Liver (tissue), 8 donors: ENCODE measurements at regions not wholly inside any gene's neighbourhood (a gene's known extent, or its start where the extent isn't known, plus 50 kb on each side); places are given as distances from the start of the nearest gene placed in this dataset.

Experiments used
- DNase-seq: peaks from one replicate; pipeline ENCODE4 v3.0.0-alpha.2; 2017; ENCODE audit warnings: low spot score
- H3K27ac ChIP-seq, 2 donors: one replicate each; pipeline ENCODE4 v1.7.0; 2013; ENCODE audit warnings: inconsistent platforms in 2 of 2, low read length in 2 of 2, control low read depth in 1 of 2, low read depth in 1 of 2, mild to moderate bottlenecking in 1 of 2
- H3K27me3 ChIP-seq, 4 donors: one replicate each; pipeline versions ENCODE4 v1.6.1 to v1.7.0; 2013; ENCODE audit warnings: low read length in 3 of 4, inconsistent platforms in 1 of 4, mild to moderate bottlenecking in 1 of 4, moderate library complexity in 1 of 4; ENCODE audit not compliant: control insufficient read depth in 4 of 4, insufficient read depth in 4 of 4
- H3K36me3 ChIP-seq, 4 donors: one replicate each; pipeline versions ENCODE4 v1.6.1 to v1.7.0; 2013; ENCODE audit warnings: low read length in 3 of 4, mild to moderate bottlenecking in 3 of 4, low read depth in 1 of 4, moderate library complexity in 1 of 4; ENCODE audit not compliant: control insufficient read depth in 4 of 4, insufficient read depth in 3 of 4
- H3K4me1 ChIP-seq, 4 donors: one replicate each; pipeline versions ENCODE4 v1.6.1 to v1.7.0; 2013; ENCODE audit warnings: low read length in 3 of 4, mild to moderate bottlenecking in 3 of 4, moderate library complexity in 1 of 4; ENCODE audit not compliant: control insufficient read depth in 4 of 4, insufficient read depth in 4 of 4
- H3K4me3 ChIP-seq, 3 donors: one replicate each; pipeline versions ENCODE4 v1.6.1 to v1.7.0; 2013; ENCODE audit warnings: low read length in 3 of 3, control low read depth in 1 of 3, low read depth in 1 of 3, mild to moderate bottlenecking in 1 of 3
- H3K9ac ChIP-seq, 2 donors: one replicate each; pipeline ENCODE4 v1.7.0; 2013; ENCODE audit warnings: low read length in 2 of 2, mild to moderate bottlenecking in 2 of 2, moderate library complexity in 2 of 2, control low read depth in 1 of 2, low read depth in 1 of 2
- H3K9me3 ChIP-seq, 4 donors: one replicate each; pipeline versions ENCODE4 v1.6.1 to v1.7.0; 2013; ENCODE audit warnings: low read length in 3 of 4; ENCODE audit not compliant: control insufficient read depth in 4 of 4
- ATF3 ChIP-seq: IDR thresholded peaks from 2 replicates; pipeline ENCODE4 v1.6.1; 2016; ENCODE audit warnings: antibody characterized with exemption
- FOXA1 ChIP-seq: IDR thresholded peaks from 2 replicates; pipeline ENCODE4 v1.6.1; 2016; ENCODE audit warnings: antibody characterized with exemption
- GABPA ChIP-seq, 2 donors: IDR thresholded peaks in 1 of 2; conservative IDR thresholded peaks in 1 of 2; 2 replicates each; pipeline ENCODE4 v1.6.1; 2016; ENCODE audit warnings: antibody characterized with exemption in 2 of 2, mild to moderate bottlenecking in 1 of 2, moderate library complexity in 1 of 2
- HNF4A ChIP-seq, 2 donors: conservative IDR thresholded peaks; 2 replicates each; pipeline ENCODE4 v1.6.1; 2016; ENCODE audit warnings: antibody characterized with exemption in 2 of 2, mild to moderate bottlenecking in 2 of 2
- HNF4G ChIP-seq: IDR thresholded peaks from 2 replicates; pipeline ENCODE4 v1.6.1; 2016; ENCODE audit warnings: antibody characterized with exemption
- NR2F2 ChIP-seq: IDR thresholded peaks from 2 replicates; pipeline ENCODE4 v1.6.1; 2016; ENCODE audit warnings: antibody characterized with exemption
- RAD21 ChIP-seq, 2 donors: IDR thresholded peaks; 2 replicates each; pipeline ENCODE4 v1.6.1; 2016; ENCODE audit warnings: antibody characterized with exemption in 2 of 2, mild to moderate bottlenecking in 2 of 2
- RXRA ChIP-seq, 2 donors: IDR thresholded peaks; 2 replicates each; pipeline ENCODE4 v1.6.1; 2017 to 2018; ENCODE audit warnings: antibody characterized with exemption in 2 of 2, mild to moderate bottlenecking in 1 of 2
- SP1 ChIP-seq: IDR thresholded peaks from 2 replicates; pipeline ENCODE4 v1.6.1; 2018; ENCODE audit warnings: antibody characterized with exemption, mild to moderate bottlenecking
- TAF1 ChIP-seq: conservative IDR thresholded peaks from 2 replicates; pipeline ENCODE4 v1.6.1; 2016; ENCODE audit warnings: antibody characterized with exemption, mild to moderate bottlenecking
- YY1 ChIP-seq: IDR thresholded peaks from 2 replicates; pipeline ENCODE4 v1.6.1; 2016; ENCODE audit warnings: antibody characterized with exemption, mild to moderate bottlenecking
- WGBS: extraction: QIAGEN DNeasy Blood & Tissue Kit; methylation state at CpG from one replicate; pipeline ENCODE4 v1.1.7; 2013; 5-methylcytosine and 5-hydroxymethylcytosine counted together
- TF ChIP-seq, protein P1 (sequence below): IDR thresholded peaks from 2 replicates; pipeline ENCODE4 v1.6.1; 2016; ENCODE audit warnings: antibody characterized with exemption
- TF ChIP-seq, protein P2 (sequence below): IDR thresholded peaks from 2 replicates; pipeline ENCODE4 v1.6.1; 2016; ENCODE audit warnings: antibody characterized with exemption, mild to moderate bottlenecking
- TF ChIP-seq, protein P3 (sequence below): fragments of 150-350 bp; IDR thresholded peaks from 2 replicates; pipeline ENCODE4 v1.5.1; 2017; ENCODE audit warnings: improper control_type of control experiment, low read depth, low read length; ENCODE audit not compliant: missing input control
- donor health status: healthy.
- donor health status: healthy.
- donor health status: healthy.
- donor health status: healthy.
- donor health status: healthy.

GRCh38 chr12:103138538-103138937, 181.1 kb downstream of the ASCL1 start:
- Histone ChIP-seq H3K4me3 (no peak overlapping the region), H3K27ac (no peak overlapping the region), H3K9ac (no peak overlapping the region), H3K36me3 (no peaks in the 10 kb centered on the region), H3K27me3 (no peaks in the 10 kb centered on the region), H3K9me3 (no peaks in the 10 kb centered on the region), H3K4me1 (peaks cover 0 to 14% (median 0%) of the 10 kb centered on the region in 4 donors)
- no peak for TF ChIP-seq ATF3
- peak in 1 of 2 donors; percentile 9 for TF ChIP-seq HNF4A (conservative IDR thresholded peaks at IDR 0.05)
- TF ChIP-seq, protein P1, sequence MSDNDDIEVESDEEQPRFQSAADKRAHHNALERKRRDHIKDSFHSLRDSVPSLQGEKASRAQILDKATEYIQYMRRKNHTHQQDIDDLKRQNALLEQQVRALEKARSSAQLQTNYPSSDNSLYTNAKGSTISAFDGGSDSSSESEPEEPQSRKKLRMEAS = no peak
- no peak for DNase-seq
- WGBS = 43% methylated on average over 1 of the region's 1 CpG

DNA sequence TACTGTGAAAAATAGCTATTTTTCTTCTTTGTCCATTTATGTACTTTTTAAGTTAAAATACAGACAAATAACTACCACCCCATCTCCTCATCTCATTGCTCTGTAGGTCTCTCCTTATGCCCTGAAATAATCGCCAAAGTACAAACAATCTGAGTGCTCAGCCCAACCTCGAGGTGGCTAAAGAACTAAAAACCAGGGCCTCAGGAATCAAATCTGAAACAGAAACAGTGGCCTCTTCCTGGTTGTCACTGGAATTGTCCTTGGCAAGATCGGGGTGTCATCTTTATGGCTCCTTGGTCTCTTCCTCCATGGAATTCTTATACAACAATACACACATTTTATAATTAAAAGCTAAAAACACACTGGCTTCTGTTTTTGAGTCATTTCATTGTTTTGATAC, 182.4 kb downstream of the ASCL1 start:
- Histone ChIP-seq H3K9ac (no peak overlapping the region), H3K27me3 (no peaks in the 10 kb centered on the region), H3K36me3 (no peaks in the 10 kb centered on the region), H3K9me3 (no peaks in the 10 kb centered on the region), H3K4me1 (peaks cover 0 to 14% (median 0%) of the 10 kb centered on the region in 4 donors), H3K27ac (no peak overlapping the region), H3K4me3 (no peak overlapping the region)
- TF ChIP-seq SP1 (no peak), YY1 (no peak), HNF4A (conservative IDR thresholded peaks at IDR 0.05) (no peak), RAD21 (IDR thresholded peaks at IDR 0.05) (no peak), TAF1 (no peak), GABPA (IDR thresholded peaks at IDR 0.05 in 1 of 2, conservative IDR thresholded peaks at IDR 0.05 in 1 of 2) (no peak), NR2F2 (no peak), FOXA1 (no peak), ATF3 (no peak), RXRA (IDR thresholded peaks at IDR 0.05) (no peak), HNF4G (no peak)
- TF ChIP-seq, protein P2, sequence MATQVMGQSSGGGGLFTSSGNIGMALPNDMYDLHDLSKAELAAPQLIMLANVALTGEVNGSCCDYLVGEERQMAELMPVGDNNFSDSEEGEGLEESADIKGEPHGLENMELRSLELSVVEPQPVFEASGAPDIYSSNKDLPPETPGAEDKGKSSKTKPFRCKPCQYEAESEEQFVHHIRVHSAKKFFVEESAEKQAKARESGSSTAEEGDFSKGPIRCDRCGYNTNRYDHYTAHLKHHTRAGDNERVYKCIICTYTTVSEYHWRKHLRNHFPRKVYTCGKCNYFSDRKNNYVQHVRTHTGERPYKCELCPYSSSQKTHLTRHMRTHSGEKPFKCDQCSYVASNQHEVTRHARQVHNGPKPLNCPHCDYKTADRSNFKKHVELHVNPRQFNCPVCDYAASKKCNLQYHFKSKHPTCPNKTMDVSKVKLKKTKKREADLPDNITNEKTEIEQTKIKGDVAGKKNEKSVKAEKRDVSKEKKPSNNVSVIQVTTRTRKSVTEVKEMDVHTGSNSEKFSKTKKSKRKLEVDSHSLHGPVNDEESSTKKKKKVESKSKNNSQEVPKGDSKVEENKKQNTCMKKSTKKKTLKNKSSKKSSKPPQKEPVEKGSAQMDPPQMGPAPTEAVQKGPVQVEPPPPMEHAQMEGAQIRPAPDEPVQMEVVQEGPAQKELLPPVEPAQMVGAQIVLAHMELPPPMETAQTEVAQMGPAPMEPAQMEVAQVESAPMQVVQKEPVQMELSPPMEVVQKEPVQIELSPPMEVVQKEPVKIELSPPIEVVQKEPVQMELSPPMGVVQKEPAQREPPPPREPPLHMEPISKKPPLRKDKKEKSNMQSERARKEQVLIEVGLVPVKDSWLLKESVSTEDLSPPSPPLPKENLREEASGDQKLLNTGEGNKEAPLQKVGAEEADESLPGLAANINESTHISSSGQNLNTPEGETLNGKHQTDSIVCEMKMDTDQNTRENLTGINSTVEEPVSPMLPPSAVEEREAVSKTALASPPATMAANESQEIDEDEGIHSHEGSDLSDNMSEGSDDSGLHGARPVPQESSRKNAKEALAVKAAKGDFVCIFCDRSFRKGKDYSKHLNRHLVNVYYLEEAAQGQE = no peak
- TF ChIP-seq, protein P3, sequence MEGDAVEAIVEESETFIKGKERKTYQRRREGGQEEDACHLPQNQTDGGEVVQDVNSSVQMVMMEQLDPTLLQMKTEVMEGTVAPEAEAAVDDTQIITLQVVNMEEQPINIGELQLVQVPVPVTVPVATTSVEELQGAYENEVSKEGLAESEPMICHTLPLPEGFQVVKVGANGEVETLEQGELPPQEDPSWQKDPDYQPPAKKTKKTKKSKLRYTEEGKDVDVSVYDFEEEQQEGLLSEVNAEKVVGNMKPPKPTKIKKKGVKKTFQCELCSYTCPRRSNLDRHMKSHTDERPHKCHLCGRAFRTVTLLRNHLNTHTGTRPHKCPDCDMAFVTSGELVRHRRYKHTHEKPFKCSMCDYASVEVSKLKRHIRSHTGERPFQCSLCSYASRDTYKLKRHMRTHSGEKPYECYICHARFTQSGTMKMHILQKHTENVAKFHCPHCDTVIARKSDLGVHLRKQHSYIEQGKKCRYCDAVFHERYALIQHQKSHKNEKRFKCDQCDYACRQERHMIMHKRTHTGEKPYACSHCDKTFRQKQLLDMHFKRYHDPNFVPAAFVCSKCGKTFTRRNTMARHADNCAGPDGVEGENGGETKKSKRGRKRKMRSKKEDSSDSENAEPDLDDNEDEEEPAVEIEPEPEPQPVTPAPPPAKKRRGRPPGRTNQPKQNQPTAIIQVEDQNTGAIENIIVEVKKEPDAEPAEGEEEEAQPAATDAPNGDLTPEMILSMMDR = no peak
- WGBS = 80% methylated on average over 3 of the region's 3 CpGs
- no peak for DNase-seq
